Gastroesophageal sphincter (tissue), 4 donors: ENCODE measurements at regions not wholly inside any gene's neighbourhood (a gene's known extent, or its start where the extent isn't known, plus 50 kb on each side); places are given as distances from the start of the nearest gene placed in this dataset.

ENCODE experiments used
- ATAC-seq: fragments of 150-250 bp; one replicate; pipeline ENCODE4 v1.9.1; 2016; ENCODE audit warnings: mild to moderate bottlenecking, moderate library complexity
- H3K27ac ChIP-seq, 4 donors: fragments of 200-600 bp; sonication (generic) in 3 of 4; 1 replicate in 3 of 4; 2 replicates in 1 of 4; pipeline ENCODE4 v1.5.1; 2016 to 2019
- H3K27me3 ChIP-seq: fragments of 200-600 bp; sonication (generic); one replicate; pipeline ENCODE4 v1.5.1; 2019
- H3K36me3 ChIP-seq, 2 donors: fragments of 200-600 bp; sonication (generic); one replicate each; pipeline ENCODE4 v1.5.1; 2019; ENCODE audit warnings: control low read depth in 1 of 2
- H3K4me1 ChIP-seq, 3 donors: fragments of 200-600 bp; sonication (generic); 1 replicate in 2 of 3; 2 replicates in 1 of 3; pipeline ENCODE4 v1.5.1; 2016 to 2019; ENCODE audit warnings: control low read depth in 2 of 3
- H3K4me3 ChIP-seq, 2 donors: fragments of 200-600 bp; sonication (generic); one replicate each; pipeline ENCODE4 v1.5.1; 2019; ENCODE audit warnings: mild to moderate bottlenecking in 1 of 2, moderate library complexity in 1 of 2
- H3K9me3 ChIP-seq, 3 donors: fragments of 200-600 bp; sonication (generic); one replicate each; pipeline ENCODE4 v1.5.1; 2017 to 2019; ENCODE audit warnings: control low read depth in 2 of 3
- EP300 ChIP-seq: sonication (generic); formaldehyde crosslinking; IDR thresholded peaks from one replicate; pipeline ENCODE4 v1.6.1; 2017; ENCODE audit warnings: antibody characterized with exemption, mild to moderate bottlenecking
- POLR2A ChIP-seq, 2 donors: fragments of 450-650 bp; IDR thresholded peaks; one replicate each; pipeline ENCODE4 v1.6.1; 2017; ENCODE audit warnings: antibody characterized with exemption in 2 of 2, mild to moderate bottlenecking in 2 of 2, moderate library complexity in 1 of 2
- POLR2AphosphoS5 ChIP-seq: sonication (generic); formaldehyde crosslinking; IDR thresholded peaks from one replicate; pipeline ENCODE4 v1.6.1; 2017; ENCODE audit warnings: antibody characterized with exemption
- WGBS, 2 donors: methylation state at CpG; one replicate each; pipeline ENCODE4 v1.1.5; 2018; ENCODE audit warnings: low coverage in 1 of 2; 5-methylcytosine and 5-hydroxymethylcytosine counted together
- TF ChIP-seq, protein P1 (sequence below), 4 experiments: fragments of 200-600 bp in 2 of 4; fragments of 450-650 bp in 2 of 4; sonication (generic) in 1 of 4; IDR thresholded peaks; one replicate each; pipeline ENCODE4 v1.5.1; 2017 to 2019; ENCODE audit warnings: antibody characterized with exemption in 4 of 4, mild to moderate bottlenecking in 2 of 4, moderate library complexity in 2 of 4

DNA sequence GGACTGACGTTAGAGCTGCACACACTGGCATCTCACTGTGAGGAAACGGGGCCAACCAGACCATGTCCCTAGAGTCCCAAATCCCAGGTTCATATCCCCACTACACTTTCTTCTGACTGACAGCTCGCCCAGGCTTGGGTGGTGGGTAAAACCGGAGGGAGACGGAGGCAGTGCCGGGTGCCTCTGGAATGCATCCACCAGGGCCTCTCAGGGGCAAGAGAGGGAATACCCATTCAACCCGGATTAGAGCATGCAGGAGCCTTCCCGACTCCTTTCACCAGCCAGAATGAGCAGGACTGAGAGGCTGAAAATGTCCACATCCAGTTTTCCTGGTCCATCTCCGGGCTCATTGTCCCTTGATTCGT lies 297.2 kb downstream of the ADGRD1 start:
- WGBS, 2 donors: 62 to 86% methylated on average over 2 to 4 of the region's 10 CpGs
- Histone ChIP-seq H3K4me1 (peaks cover 0 to 3% (median 0%) of the 10 kb centered on the region in 3 donors), H3K27me3 (peaks cover 12% of the 10 kb centered on the region), H3K9me3 (no peaks in the 10 kb centered on the region), H3K36me3 (no peaks in the 10 kb centered on the region), H3K27ac (no peak overlapping the region), H3K4me3 (no peak overlapping the region)
- TF ChIP-seq POLR2A (IDR thresholded peaks at IDR 0.05) (no peak), POLR2AphosphoS5 (no peak), EP300 (no peak)
- TF ChIP-seq, protein P1, sequence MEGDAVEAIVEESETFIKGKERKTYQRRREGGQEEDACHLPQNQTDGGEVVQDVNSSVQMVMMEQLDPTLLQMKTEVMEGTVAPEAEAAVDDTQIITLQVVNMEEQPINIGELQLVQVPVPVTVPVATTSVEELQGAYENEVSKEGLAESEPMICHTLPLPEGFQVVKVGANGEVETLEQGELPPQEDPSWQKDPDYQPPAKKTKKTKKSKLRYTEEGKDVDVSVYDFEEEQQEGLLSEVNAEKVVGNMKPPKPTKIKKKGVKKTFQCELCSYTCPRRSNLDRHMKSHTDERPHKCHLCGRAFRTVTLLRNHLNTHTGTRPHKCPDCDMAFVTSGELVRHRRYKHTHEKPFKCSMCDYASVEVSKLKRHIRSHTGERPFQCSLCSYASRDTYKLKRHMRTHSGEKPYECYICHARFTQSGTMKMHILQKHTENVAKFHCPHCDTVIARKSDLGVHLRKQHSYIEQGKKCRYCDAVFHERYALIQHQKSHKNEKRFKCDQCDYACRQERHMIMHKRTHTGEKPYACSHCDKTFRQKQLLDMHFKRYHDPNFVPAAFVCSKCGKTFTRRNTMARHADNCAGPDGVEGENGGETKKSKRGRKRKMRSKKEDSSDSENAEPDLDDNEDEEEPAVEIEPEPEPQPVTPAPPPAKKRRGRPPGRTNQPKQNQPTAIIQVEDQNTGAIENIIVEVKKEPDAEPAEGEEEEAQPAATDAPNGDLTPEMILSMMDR (IDR thresholded peaks at IDR 0.05): no peak
- no peak for ATAC-seq

DNA sequence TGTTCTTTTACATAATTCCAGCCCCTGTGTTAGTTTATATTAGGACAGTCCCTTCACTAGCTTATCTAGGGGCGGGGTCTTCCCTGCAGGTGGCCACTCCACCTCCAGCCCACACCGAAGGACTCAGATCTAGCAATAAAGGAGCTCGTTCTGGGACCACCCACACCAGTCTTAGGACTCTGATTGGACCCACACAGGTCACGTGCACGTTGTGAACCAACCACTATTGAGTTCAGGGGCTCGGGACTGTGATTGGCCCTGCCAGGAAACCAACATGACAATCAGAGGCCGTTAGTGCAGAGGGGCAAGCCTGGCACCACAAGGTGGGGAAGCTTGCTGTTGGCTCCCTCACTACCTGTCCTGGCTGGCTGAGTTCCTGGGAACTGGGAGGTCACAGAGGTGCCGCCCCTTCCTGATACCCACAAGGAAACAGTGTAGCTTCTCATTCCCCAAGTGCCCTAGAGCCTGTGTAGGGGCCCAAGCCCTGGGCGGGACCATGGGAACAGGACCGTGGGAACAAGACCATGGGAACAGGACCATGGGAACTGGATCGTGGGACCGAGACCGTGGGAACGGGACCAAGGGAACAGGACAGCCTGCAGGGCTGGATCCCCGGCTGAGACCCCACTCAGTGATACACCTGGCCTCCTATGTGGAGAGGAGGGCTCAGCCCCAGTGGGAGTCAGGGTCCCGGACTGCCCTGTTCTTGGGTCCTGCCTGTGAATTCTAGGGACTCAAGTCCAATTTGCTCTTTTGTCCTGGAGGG lies 297.8 kb downstream of the ADGRD1 start:
- Histone ChIP-seq H3K27me3 (peaks cover 10% of the 10 kb centered on the region), H3K36me3 (no peaks in the 10 kb centered on the region), H3K4me3 (no peak overlapping the region), H3K4me1 (peaks cover 0 to 3% (median 0%) of the 10 kb centered on the region in 3 donors), H3K27ac (no peak overlapping the region), H3K9me3 (no peaks in the 10 kb centered on the region)
- ATAC-seq: no peak
- TF ChIP-seq POLR2AphosphoS5 (no peak), EP300 (no peak), POLR2A (IDR thresholded peaks at IDR 0.05) (no peak)
- TF ChIP-seq, protein P1 (IDR thresholded peaks at IDR 0.05): no peak
- WGBS, 2 donors: 74% methylated on average over 6 of the region's 16 CpGs; no CpG with 5 or more reads in 1 of the 2 donors

DNA sequence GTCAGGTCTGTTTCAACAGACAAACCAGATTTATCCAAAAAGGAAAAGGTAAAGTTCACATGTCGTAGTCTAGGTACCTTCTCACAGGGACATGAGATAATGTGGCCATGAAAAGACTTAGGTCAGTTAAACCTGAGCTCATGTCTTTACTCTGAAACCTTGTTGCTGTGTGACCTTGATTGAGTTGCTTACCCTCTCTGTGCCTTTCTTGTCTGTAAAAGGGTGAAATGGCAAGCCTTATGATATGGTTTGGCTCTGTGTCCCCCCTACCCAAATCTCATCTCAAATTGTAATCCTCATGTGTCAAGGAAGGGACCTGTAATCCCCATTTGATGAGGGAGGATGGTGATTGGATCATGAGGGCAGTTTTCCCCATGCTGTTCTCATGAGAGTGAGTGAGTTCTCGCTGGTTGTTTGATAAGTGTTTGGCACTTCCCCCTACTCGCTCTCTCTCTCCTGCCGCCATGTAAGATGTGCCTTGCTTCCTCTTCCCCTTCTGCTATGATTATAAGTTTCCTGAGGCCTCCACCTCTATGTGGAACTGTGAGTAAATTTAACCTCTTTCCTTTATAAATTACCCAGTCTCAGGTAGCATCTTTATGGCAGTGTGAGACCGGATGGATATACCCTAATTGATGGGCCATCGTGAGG lies 299.8 kb downstream of the ADGRD1 start:
- WGBS, 2 donors: 69 to 73% methylated on average over 3 to 4 of the region's 6 CpGs
- Histone ChIP-seq H3K27me3 (peaks cover 9% of the 10 kb centered on the region), H3K36me3 (no peaks in the 10 kb centered on the region), H3K4me3 (no peak overlapping the region), H3K27ac (no peak overlapping the region), H3K9me3 (no peaks in the 10 kb centered on the region), H3K4me1 (peaks cover 0 to 3% (median 0%) of the 10 kb centered on the region in 3 donors)
- ATAC-seq: no peak
- TF ChIP-seq POLR2A (IDR thresholded peaks at IDR 0.05) (no peak), POLR2AphosphoS5 (no peak), EP300 (no peak)
- TF ChIP-seq, protein P1 (IDR thresholded peaks at IDR 0.05): no peak

DNA sequence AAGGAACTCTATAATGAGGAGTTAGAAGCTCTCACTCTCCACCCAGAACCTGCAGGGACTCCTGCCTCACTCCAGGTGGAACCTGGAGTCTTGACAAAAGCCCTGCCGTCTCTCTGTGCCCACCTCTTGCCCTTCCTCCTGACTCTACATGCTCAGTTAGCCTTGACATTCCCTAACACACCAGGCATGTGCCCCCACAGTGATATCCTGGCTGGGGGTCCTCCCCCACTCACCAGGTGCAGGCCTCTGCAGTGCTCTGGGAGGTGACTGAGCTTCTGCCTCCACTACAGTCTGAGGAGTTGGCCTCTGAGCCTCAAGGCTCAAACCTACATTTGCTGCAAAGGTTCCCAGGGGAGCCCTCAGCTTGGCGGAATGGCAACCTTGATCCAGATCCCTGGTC lies 300.7 kb downstream of the ADGRD1 start:
- H3K27ac ChIP-seq: no peak overlapping the region
- peaks cover 9% of the 10 kb centered on the region for H3K27me3 ChIP-seq
- ATAC-seq: no peak
- H3K36me3 ChIP-seq: no peaks in the 10 kb centered on the region
- H3K4me3 ChIP-seq: no peak overlapping the region
- no peaks in the 10 kb centered on the region for H3K9me3 ChIP-seq
- peaks cover 0 to 3% (median 0%) of the 10 kb centered on the region in 3 donors for H3K4me1 ChIP-seq
- no peak for TF ChIP-seq POLR2A (IDR thresholded peaks at IDR 0.05)
- TF ChIP-seq, protein P1 (IDR thresholded peaks at IDR 0.05): no peak
- no peak for TF ChIP-seq POLR2AphosphoS5
- no peak for TF ChIP-seq EP300
- 50 to 83% methylated on average over 1 to 2 of the region's 2 CpGs for WGBS, 2 donors

DNA sequence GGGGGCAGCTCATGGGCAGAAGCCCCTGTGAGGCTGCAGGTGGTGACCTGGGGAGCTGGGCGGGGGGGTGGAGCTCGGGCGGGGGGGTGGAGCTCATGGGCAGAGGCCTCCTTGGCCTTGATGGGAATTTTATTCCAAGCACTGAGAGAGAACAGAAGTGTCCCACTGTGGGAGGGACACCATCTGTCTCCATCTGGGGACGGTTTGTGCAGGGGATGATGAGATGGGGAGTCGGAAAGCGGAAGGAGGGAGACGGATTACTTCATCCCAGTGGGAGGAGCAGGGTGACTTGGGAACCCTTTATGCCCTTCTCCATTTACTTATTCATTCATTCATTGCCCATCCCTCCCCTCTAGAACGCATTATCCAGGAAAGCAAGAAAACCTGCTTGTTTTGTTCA lies 304.7 kb downstream of the ADGRD1 start:
- 71 to 79% methylated on average over 4 to 5 of the region's 8 CpGs for WGBS, 2 donors
- H3K27me3 ChIP-seq: peaks cover 4% of the 10 kb centered on the region
- no peak overlapping the region for H3K27ac ChIP-seq
- H3K4me3 ChIP-seq: no peak overlapping the region
- H3K4me1 ChIP-seq: no peaks in the 10 kb centered on the region
- no peaks in the 10 kb centered on the region for H3K36me3 ChIP-seq
- ATAC-seq: no peak
- TF ChIP-seq POLR2AphosphoS5 (no peak), EP300 (no peak), POLR2A (IDR thresholded peaks at IDR 0.05) (no peak)
- TF ChIP-seq, protein P1 (IDR thresholded peaks at IDR 0.05): no peak
- no peaks in the 10 kb centered on the region for H3K9me3 ChIP-seq
